HCT116 (cell line): ENCODE measurements at regions not wholly inside any gene's neighbourhood (a gene's known extent, or its start where the extent isn't known, plus 50 kb on each side); places are given as distances from the start of the nearest gene placed in this dataset.

Experiments used
- CBX3 ChIP-seq: IDR thresholded peaks from 2 replicates; pipeline ENCODE4 v1.6.1; 2012; ENCODE audit warnings: low read depth
- POLR2AphosphoS5 ChIP-seq: IDR thresholded peaks from 2 replicates; pipeline ENCODE4 v1.6.1; 2011; ENCODE audit warnings: mild to moderate bottlenecking, low read depth, low read length, moderate library complexity
- TCF7L2 ChIP-seq: IDR thresholded peaks from 2 replicates; pipeline ENCODE4 v1.7.0; 2011; ENCODE audit warnings: borderline replicate concordance, inconsistent platforms; ENCODE audit not compliant: insufficient read depth, insufficient read length; ENCODE audit errors: extremely low read depth
- ZFX ChIP-seq: fragments of 450-650 bp; IDR thresholded peaks from 2 replicates; pipeline ENCODE4 v1.6.1; 2017
- TF ChIP-seq, protein P1 (sequence below), 3 experiments: fragments of 200-600 bp in 1 of 3; sonication (generic) in 1 of 3; IDR thresholded peaks in 2 of 3; conservative IDR thresholded peaks in 1 of 3; 2 replicates each; pipeline ENCODE4 v1.5.1; 2012 to 2017; ENCODE audit warnings: low read depth in 2 of 3, low read length in 2 of 3, antibody characterized with exemption in 1 of 3, borderline replicate concordance in 1 of 3, control low read depth in 1 of 3, mild to moderate bottlenecking in 1 of 3, mixed read lengths in 1 of 3, mixed run types in 1 of 3, moderate library complexity in 1 of 3; ENCODE audit not compliant: insufficient read depth in 1 of 3
- TF ChIP-seq, protein P2 (sequence below): IDR thresholded peaks from 2 replicates; pipeline ENCODE4 v1.6.1; 2012

DNA sequence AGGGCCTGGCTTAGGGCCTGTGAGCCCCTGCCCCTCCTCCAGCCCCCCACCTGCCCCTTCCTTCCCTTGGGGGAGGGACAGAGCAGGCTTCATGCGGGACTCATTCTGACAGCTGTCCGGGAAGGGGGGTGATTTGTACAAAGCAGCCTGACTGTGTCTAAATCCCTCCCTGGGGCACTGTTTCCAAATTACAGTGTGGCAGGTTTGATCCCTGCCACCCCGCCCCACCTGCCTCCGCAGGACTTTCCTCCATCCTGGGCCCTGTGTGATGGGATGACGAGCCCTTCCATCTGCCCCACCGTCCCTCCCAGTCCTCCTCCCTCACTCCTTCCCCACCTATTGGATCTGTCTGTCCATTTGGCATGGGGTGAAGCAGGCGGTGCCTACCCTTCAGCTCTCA is 363.9 kb downstream of the BCL11B start:
- no peak for TF ChIP-seq TCF7L2
- TF ChIP-seq, protein P1, sequence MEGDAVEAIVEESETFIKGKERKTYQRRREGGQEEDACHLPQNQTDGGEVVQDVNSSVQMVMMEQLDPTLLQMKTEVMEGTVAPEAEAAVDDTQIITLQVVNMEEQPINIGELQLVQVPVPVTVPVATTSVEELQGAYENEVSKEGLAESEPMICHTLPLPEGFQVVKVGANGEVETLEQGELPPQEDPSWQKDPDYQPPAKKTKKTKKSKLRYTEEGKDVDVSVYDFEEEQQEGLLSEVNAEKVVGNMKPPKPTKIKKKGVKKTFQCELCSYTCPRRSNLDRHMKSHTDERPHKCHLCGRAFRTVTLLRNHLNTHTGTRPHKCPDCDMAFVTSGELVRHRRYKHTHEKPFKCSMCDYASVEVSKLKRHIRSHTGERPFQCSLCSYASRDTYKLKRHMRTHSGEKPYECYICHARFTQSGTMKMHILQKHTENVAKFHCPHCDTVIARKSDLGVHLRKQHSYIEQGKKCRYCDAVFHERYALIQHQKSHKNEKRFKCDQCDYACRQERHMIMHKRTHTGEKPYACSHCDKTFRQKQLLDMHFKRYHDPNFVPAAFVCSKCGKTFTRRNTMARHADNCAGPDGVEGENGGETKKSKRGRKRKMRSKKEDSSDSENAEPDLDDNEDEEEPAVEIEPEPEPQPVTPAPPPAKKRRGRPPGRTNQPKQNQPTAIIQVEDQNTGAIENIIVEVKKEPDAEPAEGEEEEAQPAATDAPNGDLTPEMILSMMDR (IDR thresholded peaks at IDR 0.05 in 2 of 3, conservative IDR thresholded peaks at IDR 0.05 in 1 of 3; ENCODE audit: borderline replicate concordance in 1 of 3, insufficient read depth in 1 of 3, low read depth in 2 of 3, low read length in 2 of 3) = no peak
- TF ChIP-seq, protein P2, sequence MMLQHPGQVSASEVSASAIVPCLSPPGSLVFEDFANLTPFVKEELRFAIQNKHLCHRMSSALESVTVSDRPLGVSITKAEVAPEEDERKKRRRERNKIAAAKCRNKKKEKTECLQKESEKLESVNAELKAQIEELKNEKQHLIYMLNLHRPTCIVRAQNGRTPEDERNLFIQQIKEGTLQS = no peak
- TF ChIP-seq POLR2AphosphoS5 = no peak
- TF ChIP-seq ZFX = no peak
- no peak for TF ChIP-seq CBX3
